HG03565 (cell line): ENCODE measurements at regions not wholly inside any gene's neighbourhood (a gene's known extent, or its start where the extent isn't known, plus 50 kb on each side); places are given as distances from the start of the nearest gene placed in this dataset.
"Not testable (repeated sequence)": the region's sequence is repeated elsewhere in the genome, so short reads cannot be mapped to it uniquely, and the experiment has no call there.

Experiments
- ATAC-seq: cut with Tn5 transposase; IDR thresholded peaks from one replicate; pipeline ENCODE4 v1.9.1; 2021; ENCODE audit warnings: mild to moderate bottlenecking, moderate library complexity; ENCODE audit not compliant: unreplicated experiment

- ATAC-seq, result no peak
Observed at GRCh38 chr1:102178480-102178879, 181.8 kb upstream of the OLFM3 start.

- ATAC-seq, result peak; percentile 86
Observed at GRCh38 chr1:102174259-102174863, 177.6 kb upstream of the OLFM3 start.

GRCh38 chr1:102172200-102172599, 175.5 kb upstream of the OLFM3 start:
- no peak for ATAC-seq

- ATAC-seq, result no peak
Observed at GRCh38 chr1:102163799-102164198, 167.1 kb upstream of the OLFM3 start.

- no peak for ATAC-seq
Observed at GRCh38 chr1:102151242-102151641, 154.5 kb upstream of the OLFM3 start.

- ATAC-seq, result no peak
Observed at GRCh38 chr1:102120910-102121309, 124.2 kb upstream of the OLFM3 start.

GRCh38 chr1:102118150-102118549, 121.4 kb upstream of the OLFM3 start:
- no peak for ATAC-seq

- ATAC-seq, result no peak
Observed at GRCh38 chr1:102110586-102110985, 113.9 kb upstream of the OLFM3 start.

GRCh38 chr1:102109493-102109892, 112.8 kb upstream of the OLFM3 start:
- ATAC-seq, result not testable (repeated sequence)

- ATAC-seq, result no peak
Observed at GRCh38 chr1:102107441-102107840, 110.7 kb upstream of the OLFM3 start.

- no peak for ATAC-seq
Observed at GRCh38 chr1:102105931-102106550, 109.3 kb upstream of the OLFM3 start.

GRCh38 chr1:102103646-102104045, 106.9 kb upstream of the OLFM3 start:
- ATAC-seq, result no peak

- ATAC-seq, result no peak
Observed at GRCh38 chr1:102102276-102102780, 105.6 kb upstream of the OLFM3 start.

GRCh38 chr1:102100666-102101065, 103.9 kb upstream of the OLFM3 start:
- no peak for ATAC-seq

GRCh38 chr1:102099916-102100315, 103.2 kb upstream of the OLFM3 start:
- ATAC-seq, result no peak

GRCh38 chr1:102098536-102098935, 101.8 kb upstream of the OLFM3 start:
- no peak for ATAC-seq

- ATAC-seq, result no peak
Observed at GRCh38 chr1:102098081-102098480, 101.4 kb upstream of the OLFM3 start.

- ATAC-seq, result no peak
Observed at GRCh38 chr1:102097451-102097850, 100.7 kb upstream of the OLFM3 start.

- no peak for ATAC-seq
Observed at GRCh38 chr1:102096162-102096561, 99.4 kb upstream of the OLFM3 start.

- ATAC-seq, result no peak
Observed at GRCh38 chr1:102089791-102090190, 93.1 kb upstream of the OLFM3 start.

GRCh38 chr1:102085896-102086295, 89.2 kb upstream of the OLFM3 start:
- no peak for ATAC-seq

- no peak for ATAC-seq
Observed at GRCh38 chr1:102084771-102085535, 88.2 kb upstream of the OLFM3 start.
